Bronchial epithelial cell (primary cell): ENCODE measurements at regions not wholly inside any gene's neighbourhood (a gene's known extent, or its start where the extent isn't known, plus 50 kb on each side); places are given as distances from the start of the nearest gene placed in this dataset.

Experiments
- DNase-seq: peaks from one replicate; pipeline ENCODE4 v3.0.0-alpha.2; 2010; ENCODE audit warnings: low read depth
- FAIRE-seq: peaks from 2 replicates; lab custom pipeline; 2011; peaks lifted over from hg19 to GRCh38; lab: Jason Lieb, UNC
- H3K27me3 ChIP-seq: 2 replicates; pipeline ENCODE4 v1.5.1; 2011; ENCODE audit warnings: low read length; ENCODE audit not compliant: control insufficient read depth, insufficient read depth
- H3K36me3 ChIP-seq: 2 replicates; pipeline ENCODE4 v1.5.1; 2011; ENCODE audit warnings: low read length; ENCODE audit not compliant: control insufficient read depth, insufficient read depth
- H3K4me3 ChIP-seq: 2 replicates; pipeline ENCODE4 v1.5.1; 2011; ENCODE audit warnings: mild to moderate bottlenecking, low read depth, low read length, control low read depth
- TF ChIP-seq, protein P1 (sequence below): IDR thresholded peaks from 2 replicates; pipeline ENCODE4 v1.5.1; 2011; ENCODE audit warnings: mild to moderate bottlenecking, moderate library complexity, low read length, control low read depth, inconsistent platforms; ENCODE audit not compliant: insufficient read depth, severe bottlenecking

GRCh38 chr5:52605317-52606313, 182.1 kb upstream of the ITGA1 start:
- no peak for FAIRE-seq
- Histone ChIP-seq H3K27me3 (no peaks in the 10 kb centered on the region), H3K36me3 (no peaks in the 10 kb centered on the region), H3K4me3 (no peak overlapping the region)
- no peak for DNase-seq
- TF ChIP-seq, protein P1, sequence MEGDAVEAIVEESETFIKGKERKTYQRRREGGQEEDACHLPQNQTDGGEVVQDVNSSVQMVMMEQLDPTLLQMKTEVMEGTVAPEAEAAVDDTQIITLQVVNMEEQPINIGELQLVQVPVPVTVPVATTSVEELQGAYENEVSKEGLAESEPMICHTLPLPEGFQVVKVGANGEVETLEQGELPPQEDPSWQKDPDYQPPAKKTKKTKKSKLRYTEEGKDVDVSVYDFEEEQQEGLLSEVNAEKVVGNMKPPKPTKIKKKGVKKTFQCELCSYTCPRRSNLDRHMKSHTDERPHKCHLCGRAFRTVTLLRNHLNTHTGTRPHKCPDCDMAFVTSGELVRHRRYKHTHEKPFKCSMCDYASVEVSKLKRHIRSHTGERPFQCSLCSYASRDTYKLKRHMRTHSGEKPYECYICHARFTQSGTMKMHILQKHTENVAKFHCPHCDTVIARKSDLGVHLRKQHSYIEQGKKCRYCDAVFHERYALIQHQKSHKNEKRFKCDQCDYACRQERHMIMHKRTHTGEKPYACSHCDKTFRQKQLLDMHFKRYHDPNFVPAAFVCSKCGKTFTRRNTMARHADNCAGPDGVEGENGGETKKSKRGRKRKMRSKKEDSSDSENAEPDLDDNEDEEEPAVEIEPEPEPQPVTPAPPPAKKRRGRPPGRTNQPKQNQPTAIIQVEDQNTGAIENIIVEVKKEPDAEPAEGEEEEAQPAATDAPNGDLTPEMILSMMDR: no peak

GRCh38 chr5:52607227-52607824, 180.4 kb upstream of the ITGA1 start:
- FAIRE-seq (no peak), DNase-seq (no peak)
- H3K36me3 ChIP-seq: no peaks in the 10 kb centered on the region
- no peak overlapping the region for H3K4me3 ChIP-seq
- H3K27me3 ChIP-seq: no peaks in the 10 kb centered on the region
- TF ChIP-seq, protein P1: no peak

DNA sequence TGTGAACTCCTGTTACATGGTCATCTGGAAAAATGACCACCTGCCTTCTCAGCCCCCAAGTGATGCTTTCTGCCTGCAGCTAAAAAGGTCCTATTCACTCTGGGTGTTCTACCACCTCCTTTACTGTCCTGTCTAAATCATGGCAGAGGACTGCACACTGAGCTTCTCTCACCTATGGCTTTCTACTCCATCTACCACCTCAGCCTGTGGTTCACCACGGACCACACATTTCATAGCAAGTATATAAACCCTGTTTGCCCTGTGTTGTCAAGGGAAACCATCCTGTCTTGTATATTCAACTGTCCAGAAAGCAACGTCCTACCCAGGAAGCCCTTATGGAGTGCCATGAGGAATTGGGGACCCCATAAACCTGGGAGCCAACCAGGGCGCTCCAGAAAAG, 167.4 kb upstream of the ITGA1 start:
- FAIRE-seq: no peak
- TF ChIP-seq, protein P1: no peak

DNA sequence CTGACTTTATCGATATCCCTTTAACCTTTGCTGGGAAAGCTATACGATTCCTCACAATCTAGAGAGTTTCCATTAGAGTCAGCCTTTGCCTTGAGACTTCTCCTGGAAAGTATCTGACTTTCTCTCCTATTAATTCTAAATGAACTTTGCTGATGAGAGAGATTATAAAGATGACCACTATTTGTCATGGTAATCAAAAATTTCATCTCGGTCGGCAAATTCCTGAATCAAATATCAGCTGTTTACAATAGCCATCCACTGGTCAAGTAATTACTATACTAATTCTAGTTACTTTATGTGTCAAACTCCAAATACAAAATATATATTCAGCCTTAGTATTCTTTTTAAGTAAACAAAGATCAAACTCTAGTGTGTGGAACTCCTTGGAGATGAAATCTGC, 164.4 kb upstream of the ITGA1 start:
- Histone ChIP-seq H3K36me3 (no peaks in the 10 kb centered on the region), H3K27me3 (no peaks in the 10 kb centered on the region), H3K4me3 (no peak overlapping the region)
- no peak for DNase-seq
- no peak for FAIRE-seq
- TF ChIP-seq, protein P1: no peak

More for the DNA sequence above, 167.4 kb upstream of the ITGA1 start:
- Histone ChIP-seq H3K4me3 (no peak overlapping the region), H3K27me3 (no peaks in the 10 kb centered on the region), H3K36me3 (no peaks in the 10 kb centered on the region)
- no peak for DNase-seq

- Histone ChIP-seq H3K27me3 (no peaks in the 10 kb centered on the region), H3K36me3 (no peaks in the 10 kb centered on the region), H3K4me3 (no peak overlapping the region)
- TF ChIP-seq, protein P1: no peak
- FAIRE-seq (no peak), DNase-seq (no peak)
Measured at GRCh38 chr5:52624291-52624690, 163.4 kb upstream of the ITGA1 start.
